ENCODE measurements at regions not wholly inside any gene's neighbourhood (a gene's known extent, or its start where the extent isn't known, plus 50 kb on each side); places are given as distances from the start of the nearest gene placed in this dataset.

DNA sequence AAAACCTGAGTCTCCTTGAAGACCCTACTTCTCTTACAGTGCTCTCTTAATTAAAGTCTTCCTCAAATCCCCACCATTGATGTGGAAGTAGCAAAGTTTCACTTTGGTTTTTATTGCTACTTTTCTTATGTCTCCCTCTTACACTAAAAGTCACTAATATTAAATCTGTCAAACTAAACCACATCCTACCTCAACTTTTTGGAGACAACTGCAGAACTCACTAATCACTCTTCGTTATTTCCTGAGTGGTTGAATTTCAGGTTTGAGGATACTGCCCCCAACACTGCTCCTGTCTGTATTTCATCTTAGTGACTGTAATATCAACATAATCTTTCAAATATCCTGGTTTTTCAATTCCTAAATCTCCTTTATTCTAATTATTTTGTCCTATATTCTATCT lies 213.0 kb upstream of the PDE3A start:
- TF ChIP-seq, protein P1, sequence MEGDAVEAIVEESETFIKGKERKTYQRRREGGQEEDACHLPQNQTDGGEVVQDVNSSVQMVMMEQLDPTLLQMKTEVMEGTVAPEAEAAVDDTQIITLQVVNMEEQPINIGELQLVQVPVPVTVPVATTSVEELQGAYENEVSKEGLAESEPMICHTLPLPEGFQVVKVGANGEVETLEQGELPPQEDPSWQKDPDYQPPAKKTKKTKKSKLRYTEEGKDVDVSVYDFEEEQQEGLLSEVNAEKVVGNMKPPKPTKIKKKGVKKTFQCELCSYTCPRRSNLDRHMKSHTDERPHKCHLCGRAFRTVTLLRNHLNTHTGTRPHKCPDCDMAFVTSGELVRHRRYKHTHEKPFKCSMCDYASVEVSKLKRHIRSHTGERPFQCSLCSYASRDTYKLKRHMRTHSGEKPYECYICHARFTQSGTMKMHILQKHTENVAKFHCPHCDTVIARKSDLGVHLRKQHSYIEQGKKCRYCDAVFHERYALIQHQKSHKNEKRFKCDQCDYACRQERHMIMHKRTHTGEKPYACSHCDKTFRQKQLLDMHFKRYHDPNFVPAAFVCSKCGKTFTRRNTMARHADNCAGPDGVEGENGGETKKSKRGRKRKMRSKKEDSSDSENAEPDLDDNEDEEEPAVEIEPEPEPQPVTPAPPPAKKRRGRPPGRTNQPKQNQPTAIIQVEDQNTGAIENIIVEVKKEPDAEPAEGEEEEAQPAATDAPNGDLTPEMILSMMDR (IDR thresholded peaks at IDR 0.05; ENCODE audit: low read depth, low read length, missing input control), result no peak
- TF ChIP-seq YY1 (IDR thresholded peaks at IDR 0.05) (no peak), SP1 (IDR thresholded peaks at IDR 0.05) (no peak), TAF1 (conservative IDR thresholded peaks at IDR 0.05) (no peak), JUND (IDR thresholded peaks at IDR 0.05) (no peak)
- TF ChIP-seq, protein P2, sequence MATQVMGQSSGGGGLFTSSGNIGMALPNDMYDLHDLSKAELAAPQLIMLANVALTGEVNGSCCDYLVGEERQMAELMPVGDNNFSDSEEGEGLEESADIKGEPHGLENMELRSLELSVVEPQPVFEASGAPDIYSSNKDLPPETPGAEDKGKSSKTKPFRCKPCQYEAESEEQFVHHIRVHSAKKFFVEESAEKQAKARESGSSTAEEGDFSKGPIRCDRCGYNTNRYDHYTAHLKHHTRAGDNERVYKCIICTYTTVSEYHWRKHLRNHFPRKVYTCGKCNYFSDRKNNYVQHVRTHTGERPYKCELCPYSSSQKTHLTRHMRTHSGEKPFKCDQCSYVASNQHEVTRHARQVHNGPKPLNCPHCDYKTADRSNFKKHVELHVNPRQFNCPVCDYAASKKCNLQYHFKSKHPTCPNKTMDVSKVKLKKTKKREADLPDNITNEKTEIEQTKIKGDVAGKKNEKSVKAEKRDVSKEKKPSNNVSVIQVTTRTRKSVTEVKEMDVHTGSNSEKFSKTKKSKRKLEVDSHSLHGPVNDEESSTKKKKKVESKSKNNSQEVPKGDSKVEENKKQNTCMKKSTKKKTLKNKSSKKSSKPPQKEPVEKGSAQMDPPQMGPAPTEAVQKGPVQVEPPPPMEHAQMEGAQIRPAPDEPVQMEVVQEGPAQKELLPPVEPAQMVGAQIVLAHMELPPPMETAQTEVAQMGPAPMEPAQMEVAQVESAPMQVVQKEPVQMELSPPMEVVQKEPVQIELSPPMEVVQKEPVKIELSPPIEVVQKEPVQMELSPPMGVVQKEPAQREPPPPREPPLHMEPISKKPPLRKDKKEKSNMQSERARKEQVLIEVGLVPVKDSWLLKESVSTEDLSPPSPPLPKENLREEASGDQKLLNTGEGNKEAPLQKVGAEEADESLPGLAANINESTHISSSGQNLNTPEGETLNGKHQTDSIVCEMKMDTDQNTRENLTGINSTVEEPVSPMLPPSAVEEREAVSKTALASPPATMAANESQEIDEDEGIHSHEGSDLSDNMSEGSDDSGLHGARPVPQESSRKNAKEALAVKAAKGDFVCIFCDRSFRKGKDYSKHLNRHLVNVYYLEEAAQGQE (IDR thresholded peaks at IDR 0.05), result no peak
- TF ChIP-seq, protein P3, sequence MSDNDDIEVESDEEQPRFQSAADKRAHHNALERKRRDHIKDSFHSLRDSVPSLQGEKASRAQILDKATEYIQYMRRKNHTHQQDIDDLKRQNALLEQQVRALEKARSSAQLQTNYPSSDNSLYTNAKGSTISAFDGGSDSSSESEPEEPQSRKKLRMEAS (IDR thresholded peaks at IDR 0.05), result no peak
